ENCODE measurements at regions not wholly inside any gene's neighbourhood (a gene's known extent, or its start where the extent isn't known, plus 50 kb on each side); places are given as distances from the start of the nearest gene placed in this dataset.

GRCh38 chr11:115892016-115892415 lies 387.8 kb upstream of the CADM1 start (continued):
- TF ChIP-seq POLR2AphosphoS5 (IDR thresholded peaks at IDR 0.05; ENCODE audit: low read depth, low read length), result no peak
- TF ChIP-seq IRF3 (IDR thresholded peaks at IDR 0.05; ENCODE audit: low read depth, low read length), result no peak
- no peak for TF ChIP-seq RFX5 (IDR thresholded peaks at IDR 0.05; ENCODE audit: low read length)
- TF ChIP-seq JUND (IDR thresholded peaks at IDR 0.05), result no peak
- no peak for TF ChIP-seq ELF1 (IDR thresholded peaks at IDR 0.05)
- no peak for TF ChIP-seq TAF1 (IDR thresholded peaks at IDR 0.05; ENCODE audit: borderline replicate concordance, low read depth, low read length)
- TF ChIP-seq RXRA (IDR thresholded peaks at IDR 0.05; ENCODE audit: borderline replicate concordance, low read depth), result no peak
- no peak for TF ChIP-seq YY1 (IDR thresholded peaks at IDR 0.05; ENCODE audit: low read depth)
- no peak for TF ChIP-seq MAX (IDR thresholded peaks at IDR 0.05; ENCODE audit: low read depth)
- TF ChIP-seq NFIC (IDR thresholded peaks at IDR 0.05; ENCODE audit: borderline replicate concordance), result no peak
- TF ChIP-seq TEAD4 (IDR thresholded peaks at IDR 0.05; ENCODE audit: borderline replicate concordance, insufficient read depth), result no peak
- TF ChIP-seq CTCF (IDR thresholded peaks at IDR 0.05), result no peak
- TF ChIP-seq RCOR1 (IDR thresholded peaks at IDR 0.05; ENCODE audit: low read length), result no peak

GRCh38 chr11:115891581-115891980 lies 387.4 kb upstream of the CADM1 start:
- DNase-seq, result no peak
- WGBS (ENCODE audit: low lambda C conversion rate), result 13% methylated on average over 1 of the region's 1 CpG
- ChIA-PET CTCF (no interaction called here), POLR2A (no interaction called here)
- Histone ChIP-seq H3K9me3 (no peaks in the 10 kb centered on the region), H3K27me3 (ENCODE audit: insufficient read depth) (no peaks in the 10 kb centered on the region), H3K4me2 (no peak overlapping the region), H3K79me2 (ENCODE audit: insufficient read depth) (no peaks in the 10 kb centered on the region), H3K9ac (no peak overlapping the region), H4K20me1 (ENCODE audit: insufficient read depth) (no peaks in the 10 kb centered on the region), H3K4me1 (ENCODE audit: control insufficient read depth in 1 of 2, insufficient read depth in 2 of 2, low read depth in 1 of 2, low read length in 1 of 2) (peaks cover 0 to 8% of the 10 kb centered on the region in 2 experiments; a peak in 1 of 4 replicates), H3K36me3 (replicated peaks in 1 of 2; ENCODE audit: control insufficient read depth in 1 of 2, insufficient read depth in 2 of 2, low read length in 1 of 2) (no peaks in the 10 kb centered on the region), H3K9me2 (no peaks in the 10 kb centered on the region), H3F3A (replicated peaks; ENCODE audit: insufficient read depth) (no peaks in the 10 kb centered on the region), H2AFZ (ENCODE audit: low read depth) (no peak overlapping the region), H3K4me3 (ENCODE audit: low read depth in 2 of 2, low read length in 1 of 2) (no peak overlapping the region), H3K27ac (ENCODE audit: low read depth in 2 of 2, low read length in 1 of 2) (no peak overlapping the region)
- TF ChIP-seq JUND (IDR thresholded peaks at IDR 0.05) (no peak), GATA2 (CRISPR knock-in tag; IDR thresholded peaks at IDR 0.05) (no peak), RAD21 (IDR thresholded peaks at IDR 0.05; ENCODE audit: low read length) (no peak), SMC3 (IDR thresholded peaks at IDR 0.05; ENCODE audit: low read depth, low read length) (no peak), EP300 (IDR thresholded peaks at IDR 0.05; ENCODE audit: borderline replicate concordance in 1 of 2, low read depth in 1 of 2, low read length in 1 of 2) (no peak), TCF12 (IDR thresholded peaks at IDR 0.05) (no peak), POLR2AphosphoS5 (IDR thresholded peaks at IDR 0.05; ENCODE audit: low read depth, low read length) (no peak), USF1 (IDR thresholded peaks at IDR 0.05; ENCODE audit: borderline replicate concordance, low read depth) (no peak), TEAD4 (IDR thresholded peaks at IDR 0.05; ENCODE audit: borderline replicate concordance, insufficient read depth) (no peak), EZH2phosphoT487 (IDR thresholded peaks at IDR 0.05; ENCODE audit: borderline replicate concordance, low read depth) (no peak), MEF2A (IDR thresholded peaks at IDR 0.05; ENCODE audit: borderline replicate concordance, low read depth) (no peak), NFIC (IDR thresholded peaks at IDR 0.05; ENCODE audit: borderline replicate concordance) (no peak), GABPA (IDR thresholded peaks at IDR 0.05; ENCODE audit: low read depth) (no peak), SIN3A (IDR thresholded peaks at IDR 0.05; ENCODE audit: borderline replicate concordance, low read depth, low read length) (no peak), PBX3 (IDR thresholded peaks at IDR 0.05) (no peak)

Measured in SK-N-SH (cell line).